ENCODE measurements at regions not wholly inside any gene's neighbourhood (a gene's known extent, or its start where the extent isn't known, plus 50 kb on each side); places are given as distances from the start of the nearest gene placed in this dataset.

GRCh38 chr1:96290033-96290432 lies 431.6 kb upstream of the PTBP2 start:
- no peak overlapping the region for H3K56ac ChIP-seq (replicated peaks; ENCODE audit: insufficient read length, low read depth, low read length)
- no peaks in the 10 kb centered on the region; a peak in 1 of 8 replicates for H3K36me3 ChIP-seq (ENCODE audit: control insufficient read depth in 2 of 4, insufficient read depth in 4 of 4, low read length in 3 of 4)
- H3K4ac ChIP-seq (replicated peaks; ENCODE audit: insufficient read length, low read depth, low read length), result no peak overlapping the region
- no peaks in the 10 kb centered on the region; a peak in 1 of 7 replicates for H3K4me1 ChIP-seq (replicated peaks in 1 of 4; ENCODE audit: control insufficient read depth in 3 of 4, insufficient read depth in 4 of 4, low read length in 3 of 4)
- H4K5ac ChIP-seq (ENCODE audit: insufficient read length, low read depth, low read length), result no peak overlapping the region
- H3K4me2 ChIP-seq (ENCODE audit: insufficient read depth in 1 of 2, low read depth in 2 of 2, low read length in 2 of 2), result no peak overlapping the region
- no peaks in the 10 kb centered on the region for H3K27me3 ChIP-seq (replicated peaks in 1 of 4; ENCODE audit: control insufficient read depth in 3 of 4, extremely low read depth in 1 of 4, insufficient read depth in 3 of 4, low read length in 3 of 4)
- POLR2A ChIA-PET (ENCODE audit: partially characterized antibody), result no interaction called here
- H2BK15ac ChIP-seq (ENCODE audit: low read length), result no peak overlapping the region
- no peak overlapping the region for H2BK12ac ChIP-seq (ENCODE audit: low read depth, low read length)
- H4K8ac ChIP-seq (ENCODE audit: extremely low read depth, insufficient read depth, low read length), result no peak overlapping the region
- H3K79me1 ChIP-seq (ENCODE audit: low read depth, low read length), result no peaks in the 10 kb centered on the region
- no peak overlapping the region for H3K9ac ChIP-seq (replicated peaks in 1 of 4; ENCODE audit: extremely low read depth in 1 of 4, low read depth in 3 of 4, low read length in 3 of 4)
- no peak overlapping the region for H3K4me3 ChIP-seq (ENCODE audit: extremely low read depth in 1 of 4, insufficient read depth in 2 of 4, low read depth in 3 of 4, low read length in 4 of 4)
- no peak overlapping the region for H3K14ac ChIP-seq (ENCODE audit: insufficient read length)
- no peak for FAIRE-seq
- H3K9me3 ChIP-seq (ENCODE audit: insufficient read depth in 2 of 2, low read depth in 1 of 2, low read length in 1 of 2), result peaks cover 0 to 11% of the 10 kb centered on the region in 2 experiments; a peak in 1 of 4 replicates
- H3K23ac ChIP-seq (ENCODE audit: insufficient read length), result no peak overlapping the region
- H2BK20ac ChIP-seq (ENCODE audit: low read length), result no peak overlapping the region
- CTCF ChIA-PET (ENCODE audit: partially characterized antibody), result no interaction called here
- no peak for DNase-seq (ENCODE audit: low read depth in 1 of 2, low spot score in 2 of 2)
- no peaks in the 10 kb centered on the region for H3K23me2 ChIP-seq (ENCODE audit: low read depth, low read length)
- H4K20me1 ChIP-seq (replicated peaks in 1 of 2; ENCODE audit: control insufficient read depth in 1 of 2, insufficient read depth in 2 of 2, low read length in 2 of 2), result no peaks in the 10 kb centered on the region
- WGBS, 2 experiments (ENCODE audit: extremely low coverage in 1 of 2, insufficient coverage in 1 of 2, insufficient read length in 1 of 2, insufficient replicate concordance in 2 of 2, low coverage in 1 of 2, low lambda C conversion rate in 2 of 2, missing lambda C conversion rate in 1 of 2), result 67% methylated on average over 1 of the region's 1 CpG; no CpG with 5 or more reads in 1 of the 2 experiments
- H3K79me2 ChIP-seq (ENCODE audit: control insufficient read depth in 1 of 2, insufficient read depth in 2 of 2, low read length in 2 of 2), result no peaks in the 10 kb centered on the region
- no peak overlapping the region for H4K91ac ChIP-seq (replicated peaks; ENCODE audit: insufficient read length, low read length)
- H2AK5ac ChIP-seq (ENCODE audit: low read depth, low read length), result no peak overlapping the region
- H3K27ac ChIP-seq (ENCODE audit: low read depth, low read length), result no peak overlapping the region
- H2AFZ ChIP-seq (ENCODE audit: low read length), result no peak overlapping the region
- H2BK5ac ChIP-seq (ENCODE audit: low read depth, low read length), result no peak overlapping the region
- H3K18ac ChIP-seq (ENCODE audit: extremely low read depth, low read length), result no peak overlapping the region
- no peak overlapping the region for H2BK120ac ChIP-seq (replicated peaks; ENCODE audit: low read depth, low read length)
- TF ChIP-seq RAD21 (IDR thresholded peaks at IDR 0.05 in 1 of 2, conservative IDR thresholded peaks at IDR 0.05 in 1 of 2; ENCODE audit: low read depth in 2 of 2, low read length in 2 of 2) (no peak), SP2 (IDR thresholded peaks at IDR 0.05; ENCODE audit: low read length) (no peak), SRF (IDR thresholded peaks at IDR 0.05; ENCODE audit: low read depth, low read length) (no peak), HDAC6 (IDR thresholded peaks at IDR 0.05; ENCODE audit: low read depth, low read length) (no peak), BRCA1 (IDR thresholded peaks at IDR 0.05; ENCODE audit: low read depth, low read length) (no peak)

Data from H1 (cell line).